MM.1S (cell line): ENCODE measurements at regions not wholly inside any gene's neighbourhood (a gene's known extent, or its start where the extent isn't known, plus 50 kb on each side); places are given as distances from the start of the nearest gene placed in this dataset.

ENCODE experiments used
- DNase-seq: peaks from one replicate; pipeline ENCODE4 v3.0.0-alpha.2; 2015
- H2AFZ ChIP-seq: fragments of 300-600 bp; sonication (generic); 2 replicates; pipeline ENCODE4 v1.6.0; 2016; ENCODE audit warnings: antibody characterized with exemption, low read length
- H3F3A ChIP-seq: fragments of 300-600 bp; sonication (generic); 2 replicates; pipeline ENCODE4 v1.6.1; 2016; ENCODE audit warnings: mild to moderate bottlenecking, antibody characterized with exemption, low read length, moderate library complexity, mixed read lengths; ENCODE audit not compliant: insufficient read depth
- H3K27ac ChIP-seq: fragments of 300-600 bp; sonication (generic); 2 replicates; pipeline ENCODE4 v1.5.1; 2016; ENCODE audit warnings: mild to moderate bottlenecking, low read length
- H3K27me3 ChIP-seq: fragments of 300-600 bp; sonication (generic); replicated peaks from 2 replicates; pipeline ENCODE4 v1.6.0; 2016; ENCODE audit warnings: low read length; ENCODE audit not compliant: insufficient read depth
- H3K36me3 ChIP-seq: fragments of 300-600 bp; sonication (generic); replicated peaks from 2 replicates; pipeline ENCODE4 v1.6.1; 2016; ENCODE audit warnings: mild to moderate bottlenecking, low read length, mixed read lengths; ENCODE audit not compliant: insufficient read depth
- H3K4me1 ChIP-seq: fragments of 300-600 bp; sonication (generic); 2 replicates; pipeline ENCODE4 v1.6.1; 2016; ENCODE audit warnings: low read length, mixed read lengths
- H3K4me2 ChIP-seq: fragments of 300-600 bp; sonication (generic); 2 replicates; pipeline ENCODE4 v1.6.0; 2016; ENCODE audit warnings: low read depth, low read length
- H3K4me3 ChIP-seq: fragments of 300-600 bp; sonication (generic); 2 replicates; pipeline ENCODE4 v1.5.1; 2016; ENCODE audit warnings: low read length, mixed read lengths
- H3K79me2 ChIP-seq: fragments of 300-600 bp; sonication (generic); 2 replicates; pipeline ENCODE4 v1.6.1; 2016; ENCODE audit warnings: mixed run types, low read length, mixed read lengths
- H3K9ac ChIP-seq: fragments of 300-600 bp; sonication (generic); 2 replicates; pipeline ENCODE4 v1.6.1; 2016; ENCODE audit warnings: low read length, mixed read lengths
- H3K9me2 ChIP-seq: fragments of 300-600 bp; sonication (generic); replicated peaks from 2 replicates; pipeline ENCODE4 v1.6.1; 2016; ENCODE audit warnings: mild to moderate bottlenecking, low read length, mixed read lengths; ENCODE audit not compliant: insufficient read depth
- H3K9me3 ChIP-seq: fragments of 300-600 bp; sonication (generic); replicated peaks from 2 replicates; pipeline ENCODE4 v1.6.1; 2016; ENCODE audit warnings: mild to moderate bottlenecking, low read length, mixed read lengths; ENCODE audit not compliant: insufficient read depth
- H4K20me1 ChIP-seq: fragments of 300-600 bp; sonication (generic); 2 replicates; pipeline ENCODE4 v1.6.1; 2016; ENCODE audit warnings: mild to moderate bottlenecking, low read length, moderate library complexity, mixed read lengths; ENCODE audit not compliant: insufficient read depth
- CTCF ChIP-seq: fragments of 300-600 bp; sonication (generic); IDR thresholded peaks from 2 replicates; pipeline ENCODE4 v1.5.1; 2016; ENCODE audit warnings: antibody characterized with exemption, low read length, mixed read lengths
- EZH2 ChIP-seq: fragments of 300-600 bp; sonication (generic); optimal IDR thresholded peaks from 2 replicates; pipeline ENCODE3; 2017; ENCODE audit warnings: low read depth, mild to moderate bottlenecking, antibody characterized with exemption, low read length, mixed read lengths
- EZH2phosphoT487 ChIP-seq: fragments of 300-600 bp; sonication (generic); IDR thresholded peaks from 2 replicates; pipeline ENCODE4 v1.6.1; 2018; ENCODE audit warnings: antibody characterized with exemption, low read length

GRCh38 chr6:169960003-169960344, 208.6 kb downstream of the ERMARD start:
- no peaks in the 10 kb centered on the region for H4K20me1 ChIP-seq
- no peak overlapping the region for H3K4me2 ChIP-seq
- H3K9me3 ChIP-seq: no peaks in the 10 kb centered on the region
- H3K27ac ChIP-seq: no peak overlapping the region
- no peak for DNase-seq
- no peak overlapping the region for H3K4me3 ChIP-seq
- no peak overlapping the region for H3K9ac ChIP-seq
- TF ChIP-seq CTCF (no peak), EZH2phosphoT487 (no peak), EZH2 (no peak)
- no peaks in the 10 kb centered on the region for H3F3A ChIP-seq
- H3K9me2 ChIP-seq: no peaks in the 10 kb centered on the region
- no peaks in the 10 kb centered on the region for H3K36me3 ChIP-seq
- no peak overlapping the region for H2AFZ ChIP-seq
- no peaks in the 10 kb centered on the region for H3K79me2 ChIP-seq
- H3K27me3 ChIP-seq: no peaks in the 10 kb centered on the region
- H3K4me1 ChIP-seq: no peaks in the 10 kb centered on the region

- Histone ChIP-seq H3F3A (no peaks in the 10 kb centered on the region), H2AFZ (no peak overlapping the region), H3K9me3 (no peaks in the 10 kb centered on the region), H3K79me2 (no peaks in the 10 kb centered on the region), H3K9ac (peak overlapping the region; percentile 33; the same call in 1 of the 2 replicates), H3K9me2 (no peaks in the 10 kb centered on the region), H3K4me2 (peak overlapping the region; percentile 39; the same call in 1 of the 2 replicates), H3K4me1 (no peaks in the 10 kb centered on the region), H3K27me3 (no peaks in the 10 kb centered on the region), H3K36me3 (no peaks in the 10 kb centered on the region), H3K4me3 (no peak overlapping the region), H3K27ac (peak overlapping the region; percentile 47; the same call in 1 of the 2 replicates), H4K20me1 (no peaks in the 10 kb centered on the region)
- peak; percentile 70 for DNase-seq
- TF ChIP-seq EZH2phosphoT487 (no peak), CTCF (no peak)
Measured at GRCh38 chr6:169959136-169960002, 207.9 kb downstream of the ERMARD start.

GRCh38 chr6:169958510-169958909, 207.1 kb downstream of the ERMARD start:
- no peak overlapping the region for H3K4me2 ChIP-seq
- H3F3A ChIP-seq: no peaks in the 10 kb centered on the region
- H3K79me2 ChIP-seq: no peaks in the 10 kb centered on the region
- H3K9me2 ChIP-seq: no peaks in the 10 kb centered on the region
- H3K36me3 ChIP-seq: no peaks in the 10 kb centered on the region
- H3K9ac ChIP-seq: no peak overlapping the region
- H3K27me3 ChIP-seq: no peaks in the 10 kb centered on the region
- peak overlapping the region; percentile 34; the same call in 1 of the 2 replicates for H3K27ac ChIP-seq
- no peak overlapping the region for H3K4me3 ChIP-seq
- H3K9me3 ChIP-seq: no peaks in the 10 kb centered on the region
- no peak overlapping the region for H2AFZ ChIP-seq
- no peaks in the 10 kb centered on the region for H4K20me1 ChIP-seq
- H3K4me1 ChIP-seq: no peaks in the 10 kb centered on the region
- TF ChIP-seq EZH2phosphoT487: no peak
- TF ChIP-seq CTCF: no peak
- TF ChIP-seq EZH2: no peak
- no peak for DNase-seq
